ENCODE measurements at regions not wholly inside any gene's neighbourhood (a gene's known extent, or its start where the extent isn't known, plus 50 kb on each side); places are given as distances from the start of the nearest gene placed in this dataset.

DNA sequence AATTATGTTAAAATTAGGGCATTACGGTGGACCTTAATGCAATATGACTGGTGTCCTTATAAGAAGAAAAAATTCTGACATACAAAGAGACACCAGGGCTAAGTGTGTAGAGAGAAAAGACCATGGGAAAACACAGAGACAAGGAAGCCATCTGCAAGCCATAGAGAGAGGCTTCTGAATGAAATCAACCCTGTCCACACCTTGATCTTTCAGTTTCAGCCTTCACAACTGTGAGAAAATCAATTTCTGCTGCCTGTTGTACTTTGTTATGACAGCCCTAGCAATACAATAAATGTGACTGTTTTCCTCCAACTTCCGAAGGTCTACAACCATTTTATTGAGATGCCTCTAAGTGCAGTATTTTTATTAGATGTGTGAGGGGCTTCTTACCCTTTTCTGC is 1407.2 kb downstream of the MRPL39 start:
- CTCF ChIA-PET = no interaction called here
- no peak overlapping the region for H3K4me3 ChIP-seq (ENCODE audit: control insufficient read depth in 1 of 7, extremely low read depth in 1 of 7, insufficient read depth in 4 of 7, low read depth in 2 of 7, low read length in 6 of 7)

DNA sequence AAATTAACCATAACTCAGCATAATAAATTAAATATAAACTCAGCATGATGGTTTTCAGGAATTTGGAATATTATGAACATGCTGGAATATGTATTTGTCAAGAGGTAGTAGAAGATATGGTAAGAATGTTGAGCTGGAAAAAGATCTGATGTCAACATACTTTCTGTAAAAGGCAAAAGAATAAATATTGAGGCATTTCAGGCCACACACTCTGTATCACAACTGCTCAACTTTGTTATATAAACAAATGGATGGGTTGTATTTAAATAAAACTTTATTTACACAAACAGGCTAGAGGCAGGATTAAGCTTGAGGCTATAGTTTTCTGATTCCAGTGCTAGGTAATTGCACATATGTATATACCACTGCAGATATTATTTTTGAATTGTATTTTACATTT is 1409.4 kb downstream of the MRPL39 start:
- ChIA-PET CTCF (no interaction called here), POLR2A (no interaction called here)

More for the DNA sequence above, 1407.2 kb downstream of the MRPL39 start:
- Histone ChIP-seq H3K27me3 (replicated peaks in 2 of 5; ENCODE audit: control insufficient read depth in 4 of 5, insufficient read depth in 5 of 5, low read length in 4 of 5) (no peaks in the 10 kb centered on the region), H3K27ac (ENCODE audit: insufficient read depth in 1 of 2, low read depth in 1 of 2, low read length in 2 of 2, poor library complexity in 1 of 2, severe bottlenecking in 2 of 2) (no peak overlapping the region), H3K36me3 (ENCODE audit: control insufficient read depth in 4 of 4, insufficient read depth in 4 of 4, low read length in 3 of 4) (no peaks in the 10 kb centered on the region), H3K4me1 (ENCODE audit: control extremely low read depth in 1 of 4, control insufficient read depth in 4 of 4, insufficient read depth in 4 of 4, low read length in 3 of 4) (no peaks in the 10 kb centered on the region), H3K9me3 (ENCODE audit: control extremely low read depth in 1 of 5, control insufficient read depth in 4 of 5, insufficient read depth in 2 of 5, low read depth in 1 of 5, low read length in 4 of 5) (no peaks in the 10 kb centered on the region)
- DNase-seq = no peak
- WGBS (ENCODE audit: insufficient coverage) = no CpG with 5 or more reads among the region's 2 CpGs
- POLR2A ChIA-PET = no interaction called here

DNA sequence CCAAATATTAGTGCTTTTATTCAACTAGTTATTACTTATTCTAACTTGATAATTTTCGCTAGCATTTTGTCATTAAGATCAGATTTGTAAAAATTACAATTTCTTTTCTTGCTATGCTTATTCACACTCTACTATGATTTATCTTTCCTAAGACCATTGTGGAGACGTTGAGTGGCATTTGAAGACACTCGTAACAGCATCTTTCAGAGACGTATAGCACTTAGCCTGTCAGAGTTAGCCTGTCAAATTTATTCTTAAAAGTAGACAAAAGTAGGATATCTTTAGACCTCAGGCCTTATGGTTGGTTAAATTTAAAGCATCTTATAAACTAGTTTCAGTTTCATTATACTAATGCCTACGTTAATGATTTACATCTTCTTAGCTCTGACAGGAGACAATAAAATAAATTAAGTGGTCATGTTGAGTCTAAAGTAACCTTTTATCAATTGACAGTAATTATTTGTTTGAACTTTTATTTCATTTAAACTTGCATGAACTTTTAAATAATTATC is 1410.1 kb downstream of the MRPL39 start:
- no CpG with 5 or more reads among the region's 5 CpGs for WGBS (ENCODE audit: insufficient coverage)

More for the DNA sequence above, 1409.4 kb downstream of the MRPL39 start:
- DNase-seq = no peak
- no peaks in the 10 kb centered on the region for H3K4me1 ChIP-seq (ENCODE audit: control extremely low read depth in 1 of 4, control insufficient read depth in 4 of 4, insufficient read depth in 4 of 4, low read length in 3 of 4)
- no peaks in the 10 kb centered on the region for H3K27me3 ChIP-seq (replicated peaks in 2 of 5; ENCODE audit: control insufficient read depth in 4 of 5, insufficient read depth in 5 of 5, low read length in 4 of 5)
- H3K36me3 ChIP-seq (ENCODE audit: control insufficient read depth in 4 of 4, insufficient read depth in 4 of 4, low read length in 3 of 4) = no peaks in the 10 kb centered on the region
- H3K4me3 ChIP-seq (ENCODE audit: control insufficient read depth in 1 of 7, extremely low read depth in 1 of 7, insufficient read depth in 4 of 7, low read depth in 2 of 7, low read length in 6 of 7) = no peak overlapping the region
- no peaks in the 10 kb centered on the region for H3K9me3 ChIP-seq (ENCODE audit: control extremely low read depth in 1 of 5, control insufficient read depth in 4 of 5, insufficient read depth in 2 of 5, low read depth in 1 of 5, low read length in 4 of 5)
- H3K27ac ChIP-seq (ENCODE audit: insufficient read depth in 1 of 2, low read depth in 1 of 2, low read length in 2 of 2, poor library complexity in 1 of 2, severe bottlenecking in 2 of 2) = no peak overlapping the region

DNA sequence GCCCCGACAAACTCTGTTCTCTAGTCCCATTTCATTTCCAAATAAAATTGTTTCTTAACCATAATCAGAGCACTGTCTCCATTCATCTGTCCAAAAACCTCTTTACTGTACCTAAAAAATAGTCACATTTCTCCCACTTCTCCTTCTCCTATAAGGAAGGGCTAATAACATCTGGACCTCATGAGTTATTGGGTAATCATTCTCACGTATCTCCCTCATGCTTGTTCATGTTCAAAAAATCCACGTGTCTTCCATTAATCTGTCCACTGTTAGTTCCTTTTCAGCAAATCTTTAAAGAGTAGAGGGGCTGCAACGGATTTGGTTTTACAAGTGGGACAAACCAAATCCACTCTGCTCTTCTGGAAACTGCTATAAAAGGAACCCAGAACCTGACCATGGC is 1418.8 kb downstream of the MRPL39 start:
- ChIA-PET CTCF (no interaction called here), POLR2A (no interaction called here)
- Histone ChIP-seq H3K4me1 (ENCODE audit: control extremely low read depth in 1 of 4, control insufficient read depth in 4 of 4, insufficient read depth in 4 of 4, low read length in 3 of 4) (no peaks in the 10 kb centered on the region), H3K4me3 (ENCODE audit: control insufficient read depth in 1 of 7, extremely low read depth in 1 of 7, insufficient read depth in 4 of 7, low read depth in 2 of 7, low read length in 6 of 7) (no peak overlapping the region), H3K9me3 (ENCODE audit: control extremely low read depth in 1 of 5, control insufficient read depth in 4 of 5, insufficient read depth in 2 of 5, low read depth in 1 of 5, low read length in 4 of 5) (no peaks in the 10 kb centered on the region), H3K36me3 (ENCODE audit: control insufficient read depth in 4 of 4, insufficient read depth in 4 of 4, low read length in 3 of 4) (no peaks in the 10 kb centered on the region), H3K27ac (ENCODE audit: insufficient read depth in 1 of 2, low read depth in 1 of 2, low read length in 2 of 2, poor library complexity in 1 of 2, severe bottlenecking in 2 of 2) (no peak overlapping the region), H3K27me3 (replicated peaks in 2 of 5; ENCODE audit: control insufficient read depth in 4 of 5, insufficient read depth in 5 of 5, low read length in 4 of 5) (no peaks in the 10 kb centered on the region)
- WGBS (ENCODE audit: insufficient coverage) = 100% methylated on average over 1 of the region's 4 CpGs
- no peak for DNase-seq

More for the DNA sequence above, 1410.1 kb downstream of the MRPL39 start:
- no peak overlapping the region for H3K27ac ChIP-seq (ENCODE audit: insufficient read depth in 1 of 2, low read depth in 1 of 2, low read length in 2 of 2, poor library complexity in 1 of 2, severe bottlenecking in 2 of 2)
- no peaks in the 10 kb centered on the region for H3K9me3 ChIP-seq (ENCODE audit: control extremely low read depth in 1 of 5, control insufficient read depth in 4 of 5, insufficient read depth in 2 of 5, low read depth in 1 of 5, low read length in 4 of 5)
- H3K4me1 ChIP-seq (ENCODE audit: control extremely low read depth in 1 of 4, control insufficient read depth in 4 of 4, insufficient read depth in 4 of 4, low read length in 3 of 4) = no peaks in the 10 kb centered on the region
- H3K36me3 ChIP-seq (ENCODE audit: control insufficient read depth in 4 of 4, insufficient read depth in 4 of 4, low read length in 3 of 4) = no peaks in the 10 kb centered on the region
- CTCF ChIA-PET = no interaction called here
- POLR2A ChIA-PET = no interaction called here
- no peaks in the 10 kb centered on the region for H3K27me3 ChIP-seq (replicated peaks in 2 of 5; ENCODE audit: control insufficient read depth in 4 of 5, insufficient read depth in 5 of 5, low read length in 4 of 5)
- no peak overlapping the region for H3K4me3 ChIP-seq (ENCODE audit: control insufficient read depth in 1 of 7, extremely low read depth in 1 of 7, insufficient read depth in 4 of 7, low read depth in 2 of 7, low read length in 6 of 7)
- peak in 2 of 3 donors; percentile 6 to 17 for DNase-seq

DNA sequence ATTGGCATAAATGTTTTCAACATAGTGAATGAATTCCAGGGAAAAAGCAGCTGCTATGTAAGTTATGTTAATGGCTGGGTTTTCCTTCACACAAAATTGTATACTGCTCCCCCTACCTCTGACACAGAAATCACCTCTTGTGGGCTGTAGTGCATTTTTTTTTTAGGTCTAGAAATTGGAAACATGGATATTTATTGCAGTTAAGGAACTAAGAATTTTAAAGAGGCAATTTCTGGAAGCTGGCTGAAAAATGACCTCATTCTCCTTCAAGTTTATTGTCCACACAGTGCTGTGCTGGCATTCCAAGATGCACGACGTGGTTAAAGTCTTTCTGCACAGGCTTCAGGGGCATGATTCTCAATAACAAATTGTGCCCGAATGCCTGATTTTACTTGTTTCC is 1424.2 kb downstream of the MRPL39 start:
- no peak for DNase-seq
- ChIA-PET CTCF (no interaction called here), POLR2A (no interaction called here)
- no peaks in the 10 kb centered on the region for H3K27me3 ChIP-seq (replicated peaks in 2 of 5; ENCODE audit: control insufficient read depth in 4 of 5, insufficient read depth in 5 of 5, low read length in 4 of 5)
- WGBS (ENCODE audit: insufficient coverage) = 94% methylated on average over 3 of the region's 3 CpGs
- H3K4me1 ChIP-seq (ENCODE audit: control extremely low read depth in 1 of 4, control insufficient read depth in 4 of 4, insufficient read depth in 4 of 4, low read length in 3 of 4) = no peaks in the 10 kb centered on the region
- H3K36me3 ChIP-seq (ENCODE audit: control insufficient read depth in 4 of 4, insufficient read depth in 4 of 4, low read length in 3 of 4) = no peaks in the 10 kb centered on the region
- H3K27ac ChIP-seq (ENCODE audit: insufficient read depth in 1 of 2, low read depth in 1 of 2, low read length in 2 of 2, poor library complexity in 1 of 2, severe bottlenecking in 2 of 2) = no peak overlapping the region
- no peak overlapping the region for H3K4me3 ChIP-seq (ENCODE audit: control insufficient read depth in 1 of 7, extremely low read depth in 1 of 7, insufficient read depth in 4 of 7, low read depth in 2 of 7, low read length in 6 of 7)
- peaks cover 0 to 3% (median 0%) of the 10 kb centered on the region in 5 experiments for H3K9me3 ChIP-seq (ENCODE audit: control extremely low read depth in 1 of 5, control insufficient read depth in 4 of 5, insufficient read depth in 2 of 5, low read depth in 1 of 5, low read length in 4 of 5)

DNA sequence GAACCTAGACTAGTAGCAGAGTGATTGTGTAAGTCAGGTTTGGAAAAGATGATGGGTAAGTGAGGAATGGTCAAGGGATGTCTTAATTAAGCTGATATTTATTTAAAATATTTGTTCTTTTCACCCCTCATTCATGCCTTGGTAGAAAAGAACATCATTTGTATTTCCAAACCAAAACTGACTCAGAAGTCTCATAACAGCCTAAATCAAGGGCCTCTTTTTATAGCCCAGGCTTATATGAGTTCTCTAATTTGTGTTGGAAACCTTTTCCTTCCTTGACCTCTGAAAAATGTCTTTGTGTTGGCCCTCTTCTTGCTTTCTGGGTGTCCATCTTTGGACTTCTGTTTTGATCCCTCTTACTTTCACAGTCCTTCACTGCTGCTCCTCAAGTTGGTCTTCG is 1428.2 kb downstream of the MRPL39 start:
- POLR2A ChIA-PET = no interaction called here

DNA sequence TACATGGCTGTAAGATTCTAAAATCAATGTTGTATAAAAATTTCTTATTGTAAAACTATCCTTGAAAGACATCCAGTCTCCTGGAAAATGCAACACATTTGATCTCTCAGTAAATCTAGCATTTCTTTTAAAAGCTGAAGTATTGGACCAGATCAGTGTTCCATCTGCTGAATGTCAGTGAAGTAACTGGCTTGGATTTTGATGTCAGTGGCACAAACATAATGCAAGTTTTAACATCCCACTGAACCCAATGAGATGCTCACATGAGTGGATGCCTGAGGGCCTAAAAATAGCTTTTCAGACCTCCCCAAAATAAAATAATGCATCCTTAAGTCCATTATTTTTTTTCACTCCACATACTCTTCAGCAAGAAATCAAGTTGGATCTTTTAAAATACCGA is 1432.2 kb downstream of the MRPL39 start:
- 100% methylated on average over 1 of the region's 1 CpG for WGBS (ENCODE audit: insufficient coverage)
- Histone ChIP-seq H3K4me3 (ENCODE audit: control insufficient read depth in 1 of 7, extremely low read depth in 1 of 7, insufficient read depth in 4 of 7, low read depth in 2 of 7, low read length in 6 of 7) (no peak overlapping the region), H3K9me3 (ENCODE audit: control extremely low read depth in 1 of 5, control insufficient read depth in 4 of 5, insufficient read depth in 2 of 5, low read depth in 1 of 5, low read length in 4 of 5) (peaks cover 0 to 3% (median 0%) of the 10 kb centered on the region in 5 experiments), H3K4me1 (ENCODE audit: control extremely low read depth in 1 of 4, control insufficient read depth in 4 of 4, insufficient read depth in 4 of 4, low read length in 3 of 4) (no peaks in the 10 kb centered on the region), H3K27ac (ENCODE audit: insufficient read depth in 1 of 2, low read depth in 1 of 2, low read length in 2 of 2, poor library complexity in 1 of 2, severe bottlenecking in 2 of 2) (no peak overlapping the region), H3K27me3 (replicated peaks in 2 of 5; ENCODE audit: control insufficient read depth in 4 of 5, insufficient read depth in 5 of 5, low read length in 4 of 5) (no peaks in the 10 kb centered on the region), H3K36me3 (ENCODE audit: control insufficient read depth in 4 of 4, insufficient read depth in 4 of 4, low read length in 3 of 4) (no peaks in the 10 kb centered on the region)
- no peak for DNase-seq
- CTCF ChIA-PET = no interaction called here
- POLR2A ChIA-PET = no interaction called here

More for the DNA sequence above, 1428.2 kb downstream of the MRPL39 start:
- Histone ChIP-seq H3K27ac (ENCODE audit: insufficient read depth in 1 of 2, low read depth in 1 of 2, low read length in 2 of 2, poor library complexity in 1 of 2, severe bottlenecking in 2 of 2) (no peak overlapping the region), H3K4me3 (ENCODE audit: control insufficient read depth in 1 of 7, extremely low read depth in 1 of 7, insufficient read depth in 4 of 7, low read depth in 2 of 7, low read length in 6 of 7) (no peak overlapping the region), H3K4me1 (ENCODE audit: control extremely low read depth in 1 of 4, control insufficient read depth in 4 of 4, insufficient read depth in 4 of 4, low read length in 3 of 4) (no peaks in the 10 kb centered on the region), H3K9me3 (ENCODE audit: control extremely low read depth in 1 of 5, control insufficient read depth in 4 of 5, insufficient read depth in 2 of 5, low read depth in 1 of 5, low read length in 4 of 5) (peaks cover 0 to 3% (median 0%) of the 10 kb centered on the region in 5 experiments), H3K36me3 (ENCODE audit: control insufficient read depth in 4 of 4, insufficient read depth in 4 of 4, low read length in 3 of 4) (no peaks in the 10 kb centered on the region), H3K27me3 (replicated peaks in 2 of 5; ENCODE audit: control insufficient read depth in 4 of 5, insufficient read depth in 5 of 5, low read length in 4 of 5) (no peaks in the 10 kb centered on the region)
- DNase-seq = no peak
- CTCF ChIA-PET = no interaction called here
- 83% methylated on average over 1 of the region's 1 CpG for WGBS (ENCODE audit: insufficient coverage)
